Esophagus squamous epithelium (tissue), 4 donors: ENCODE measurements at regions not wholly inside any gene's neighbourhood (a gene's known extent, or its start where the extent isn't known, plus 50 kb on each side); places are given as distances from the start of the nearest gene placed in this dataset.

Source experiments
- POLR2A ChIP-seq, 4 donors: fragments of 450-650 bp; IDR thresholded peaks; one replicate each; pipeline ENCODE4 v1.6.1; 2017; ENCODE audit warnings: antibody characterized with exemption in 4 of 4, mild to moderate bottlenecking in 4 of 4, moderate library complexity in 3 of 4
- TF ChIP-seq, protein P1 (sequence below), 6 experiments: fragments of 450-650 bp in 4 of 6; fragments of 200-600 bp in 2 of 6; sonication (generic) in 2 of 6; IDR thresholded peaks; one replicate each; pipeline ENCODE4 v1.5.1; 2016 to 2019; ENCODE audit warnings: antibody characterized with exemption in 6 of 6, mild to moderate bottlenecking in 4 of 6, moderate library complexity in 4 of 6

DNA sequence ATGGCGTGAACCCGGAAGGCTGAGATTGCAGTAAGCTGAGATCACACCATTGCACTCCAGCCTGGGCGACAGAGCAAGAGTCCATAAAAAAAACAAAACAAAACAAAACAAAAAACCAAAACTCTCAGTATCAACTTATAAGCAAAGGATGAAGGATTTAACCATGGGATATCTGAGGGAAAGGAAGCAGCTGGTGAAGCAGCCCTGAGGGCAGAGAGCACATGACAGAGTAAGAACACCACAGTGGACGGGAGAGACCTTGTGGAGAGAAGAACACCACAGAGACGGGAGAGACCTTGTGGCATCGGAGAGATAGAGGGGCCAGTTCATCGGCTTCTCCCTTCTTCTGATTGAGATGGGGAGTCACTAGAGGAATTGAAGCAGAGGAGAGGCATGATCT is 697.2 kb downstream of the HDGFL1 start:
- TF ChIP-seq POLR2A (IDR thresholded peaks at IDR 0.05): no peak
- TF ChIP-seq, protein P1, sequence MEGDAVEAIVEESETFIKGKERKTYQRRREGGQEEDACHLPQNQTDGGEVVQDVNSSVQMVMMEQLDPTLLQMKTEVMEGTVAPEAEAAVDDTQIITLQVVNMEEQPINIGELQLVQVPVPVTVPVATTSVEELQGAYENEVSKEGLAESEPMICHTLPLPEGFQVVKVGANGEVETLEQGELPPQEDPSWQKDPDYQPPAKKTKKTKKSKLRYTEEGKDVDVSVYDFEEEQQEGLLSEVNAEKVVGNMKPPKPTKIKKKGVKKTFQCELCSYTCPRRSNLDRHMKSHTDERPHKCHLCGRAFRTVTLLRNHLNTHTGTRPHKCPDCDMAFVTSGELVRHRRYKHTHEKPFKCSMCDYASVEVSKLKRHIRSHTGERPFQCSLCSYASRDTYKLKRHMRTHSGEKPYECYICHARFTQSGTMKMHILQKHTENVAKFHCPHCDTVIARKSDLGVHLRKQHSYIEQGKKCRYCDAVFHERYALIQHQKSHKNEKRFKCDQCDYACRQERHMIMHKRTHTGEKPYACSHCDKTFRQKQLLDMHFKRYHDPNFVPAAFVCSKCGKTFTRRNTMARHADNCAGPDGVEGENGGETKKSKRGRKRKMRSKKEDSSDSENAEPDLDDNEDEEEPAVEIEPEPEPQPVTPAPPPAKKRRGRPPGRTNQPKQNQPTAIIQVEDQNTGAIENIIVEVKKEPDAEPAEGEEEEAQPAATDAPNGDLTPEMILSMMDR (IDR thresholded peaks at IDR 0.05): no peak
